BLaER1 treated with 17β-estradiol and CSF1 and Interleukin-3, amounts not matched to agents 10 nM and 100 nM (cell line): ENCODE measurements at regions not wholly inside any gene's neighbourhood (a gene's known extent, or its start where the extent isn't known, plus 50 kb on each side); places are given as distances from the start of the nearest gene placed in this dataset.
"Not testable (repeated sequence)": the region's sequence is repeated elsewhere in the genome, so short reads cannot be mapped to it uniquely, and the experiment has no call there.

Experiments used
- H3K27ac ChIP-seq, 11 experiments: shearing (Covaris generic); formaldehyde crosslinking; 2 replicates each; pipeline ENCODE4 v1.8.1; 2022
- H3K27me3 ChIP-seq, 11 experiments: shearing (Covaris generic); formaldehyde crosslinking; 2 replicates each; pipeline ENCODE4 v1.8.1; 2022
- H3K36me3 ChIP-seq, 11 experiments: shearing (Covaris generic); formaldehyde crosslinking; 2 replicates each; pipeline ENCODE4 v1.8.1; 2022
- H3K4me1 ChIP-seq, 10 experiments: shearing (Covaris generic); formaldehyde crosslinking; 2 replicates each; pipeline ENCODE4 v1.8.1; 2022
- H3K4me2 ChIP-seq, 11 experiments: shearing (Covaris generic); formaldehyde crosslinking; 2 replicates each; pipeline ENCODE4 v1.8.1; 2022
- H3K4me3 ChIP-seq, 10 experiments: shearing (Covaris generic); formaldehyde crosslinking; 2 replicates each; pipeline ENCODE4 v1.8.1; 2022
- H3K9ac ChIP-seq, 11 experiments: shearing (Covaris generic); formaldehyde crosslinking; 2 replicates each; pipeline ENCODE4 v1.8.1; 2022
- H3K9me3 ChIP-seq, 11 experiments: shearing (Covaris generic); formaldehyde crosslinking; replicated peaks in 1 of 11; 2 replicates each; pipeline ENCODE4 v1.8.1; 2022
- H4K20me1 ChIP-seq, 11 experiments: shearing (Covaris generic); formaldehyde crosslinking; 2 replicates each; pipeline ENCODE4 v1.8.1; 2022
- Cebpa-rat ChIP-seq, 11 experiments: shearing (Covaris generic); IDR thresholded peaks; 2 replicates each; pipeline ENCODE4 v1.8.1; 2022

- H3K27me3 ChIP-seq, result no peaks in the 10 kb centered on the region
- no peak overlapping the region for H3K9ac ChIP-seq
- no peaks in the 10 kb centered on the region for H3K36me3 ChIP-seq
- H3K4me2 ChIP-seq, result no peak overlapping the region
- no peaks in the 10 kb centered on the region; a peak in 1 of 22 replicates for H3K9me3 ChIP-seq
- H3K4me1 ChIP-seq, result peaks cover 0 to 26% (median 4%) of the 10 kb centered on the region in 10 experiments; a peak in 9 of 20 replicates
- TF ChIP-seq Cebpa-rat (IDR thresholded peaks at IDR 0.05), result no peak
- no peak overlapping the region for H3K4me3 ChIP-seq
- H3K27ac ChIP-seq, result no peak overlapping the region
- no peaks in the 10 kb centered on the region for H4K20me1 ChIP-seq
Measured at GRCh38 chr16:59455497-59455896, 721.4 kb upstream of the GOT2 start.

GRCh38 chr16:59450513-59450912 is 716.4 kb upstream of the GOT2 start:
- not testable (repeated sequence) for H3K27me3 ChIP-seq, H3K9ac ChIP-seq, H3K4me2 ChIP-seq, H3K4me3 ChIP-seq, H3K36me3 ChIP-seq, H4K20me1 ChIP-seq, H3K27ac ChIP-seq
- Histone ChIP-seq H3K9me3 (peaks cover 0 to 11% (median 4%) of the 10 kb centered on the region in 11 experiments; a peak in 7 of 22 replicates), H3K4me1 (peaks cover 0 to 12% (median 0%) of the 10 kb centered on the region in 10 experiments; a peak in 7 of 20 replicates)

GRCh38 chr16:59440502-59440901 is 706.4 kb upstream of the GOT2 start:
- no peak overlapping the region for H3K27ac ChIP-seq
- no peaks in the 10 kb centered on the region for H3K36me3 ChIP-seq
- no peak overlapping the region for H3K9ac ChIP-seq
- H4K20me1 ChIP-seq, result no peaks in the 10 kb centered on the region
- H3K4me2 ChIP-seq, result no peak overlapping the region
- no peak overlapping the region for H3K4me3 ChIP-seq
- H3K9me3 ChIP-seq, result peaks cover 0 to 5% (median 0%) of the 10 kb centered on the region in 11 experiments; a peak in 2 of 22 replicates
- no peaks in the 10 kb centered on the region for H3K4me1 ChIP-seq
- no peaks in the 10 kb centered on the region for H3K27me3 ChIP-seq
- no peak for TF ChIP-seq Cebpa-rat (IDR thresholded peaks at IDR 0.05)

GRCh38 chr16:59432896-59433295 is 698.8 kb upstream of the GOT2 start:
- Histone ChIP-seq H4K20me1 (no peaks in the 10 kb centered on the region), H3K27ac (no peak overlapping the region), H3K9me3 (peaks cover 0 to 5% (median 0%) of the 10 kb centered on the region in 11 experiments; a peak in 2 of 22 replicates), H3K27me3 (no peaks in the 10 kb centered on the region), H3K4me3 (no peak overlapping the region), H3K9ac (no peak overlapping the region), H3K36me3 (no peaks in the 10 kb centered on the region), H3K4me1 (no peaks in the 10 kb centered on the region), H3K4me2 (no peak overlapping the region)
- no peak for TF ChIP-seq Cebpa-rat (IDR thresholded peaks at IDR 0.05)

- no peaks in the 10 kb centered on the region for H3K27me3 ChIP-seq
- H4K20me1 ChIP-seq, result no peaks in the 10 kb centered on the region
- H3K4me2 ChIP-seq, result no peak overlapping the region
- H3K36me3 ChIP-seq, result no peaks in the 10 kb centered on the region
- H3K4me1 ChIP-seq, result no peaks in the 10 kb centered on the region
- no peak overlapping the region for H3K9ac ChIP-seq
- H3K4me3 ChIP-seq, result no peak overlapping the region
- no peak overlapping the region for H3K27ac ChIP-seq
- no peak for TF ChIP-seq Cebpa-rat (IDR thresholded peaks at IDR 0.05)
- H3K9me3 ChIP-seq, result peaks cover 0 to 3% (median 0%) of the 10 kb centered on the region in 11 experiments; a peak in 2 of 22 replicates
Measured at GRCh38 chr16:59432276-59432675, 698.2 kb upstream of the GOT2 start.

GRCh38 chr16:59424714-59425273 is 690.7 kb upstream of the GOT2 start:
- Histone ChIP-seq H4K20me1 (no peaks in the 10 kb centered on the region), H3K4me2 (no peak overlapping the region), H3K9me3 (no peaks in the 10 kb centered on the region), H3K27me3 (no peaks in the 10 kb centered on the region), H3K9ac (no peak overlapping the region), H3K4me3 (no peak overlapping the region), H3K4me1 (0 out of 20 replicates have a peak, but pooled peaks cover 0 to 4% (median 0%) of the 10 kb centered on the region in 10 experiments), H3K27ac (no peak overlapping the region), H3K36me3 (no peaks in the 10 kb centered on the region)
- TF ChIP-seq Cebpa-rat (IDR thresholded peaks at IDR 0.05), result no peak

- no peak for TF ChIP-seq Cebpa-rat (IDR thresholded peaks at IDR 0.05)
- Histone ChIP-seq H3K4me3 (no peak overlapping the region), H4K20me1 (no peaks in the 10 kb centered on the region), H3K4me2 (no peak overlapping the region), H3K36me3 (no peaks in the 10 kb centered on the region), H3K27me3 (no peaks in the 10 kb centered on the region), H3K9ac (no peak overlapping the region), H3K9me3 (peaks cover 0 to 3% (median 0%) of the 10 kb centered on the region in 11 experiments; a peak in 1 of 22 replicates), H3K4me1 (no peaks in the 10 kb centered on the region), H3K27ac (no peak overlapping the region)
Measured at GRCh38 chr16:59411961-59412841, 678.1 kb upstream of the GOT2 start.

- Histone ChIP-seq H3K27me3 (no peaks in the 10 kb centered on the region), H3K4me1 (no peaks in the 10 kb centered on the region), H3K36me3 (no peaks in the 10 kb centered on the region), H3K4me2 (no peak overlapping the region), H3K9ac (no peak overlapping the region), H3K9me3 (peaks cover 0 to 5% (median 0%) of the 10 kb centered on the region in 11 experiments; a peak in 1 of 22 replicates), H3K27ac (no peak overlapping the region), H4K20me1 (no peaks in the 10 kb centered on the region), H3K4me3 (no peak overlapping the region)
- TF ChIP-seq Cebpa-rat (IDR thresholded peaks at IDR 0.05), result no peak
Measured at GRCh38 chr16:59410451-59410850, 676.3 kb upstream of the GOT2 start.

- Histone ChIP-seq H3K9me3 (peaks cover 0 to 5% (median 0%) of the 10 kb centered on the region in 11 experiments; a peak in 1 of 22 replicates), H3K27ac (no peak overlapping the region), H4K20me1 (no peaks in the 10 kb centered on the region), H3K4me1 (no peaks in the 10 kb centered on the region), H3K36me3 (no peaks in the 10 kb centered on the region), H3K4me3 (no peak overlapping the region), H3K9ac (no peak overlapping the region), H3K27me3 (no peaks in the 10 kb centered on the region), H3K4me2 (no peak overlapping the region)
- TF ChIP-seq Cebpa-rat (IDR thresholded peaks at IDR 0.05), result no peak
Measured at GRCh38 chr16:59405802-59406201, 671.7 kb upstream of the GOT2 start.
